GM23338 (cell line): ENCODE measurements at regions not wholly inside any gene's neighbourhood (a gene's known extent, or its start where the extent isn't known, plus 50 kb on each side); places are given as distances from the start of the nearest gene placed in this dataset.
A peak's percentile ranks its signal among the peaks of the same experiment; 100 is the strongest.

Experiments
- ATAC-seq: fragments of 200-7000 bp; cut with Tn5 transposase; 3 replicates; pipeline ENCODE4 v1.9.1; 2020
- DNase-seq: peaks from one replicate; pipeline ENCODE4 v3.0.0-alpha.2; 2015; ENCODE audit warnings: low spot score
- H2AFZ ChIP-seq: fragments of 200-600 bp; sonication (generic); 2 replicates; pipeline ENCODE4 v1.8.0; 2016; ENCODE audit warnings: antibody characterized with exemption, mild to moderate bottlenecking, moderate library complexity
- H3F3A ChIP-seq: fragments of 200-600 bp; sonication (generic); replicated peaks from 2 replicates; pipeline ENCODE4 v1.8.0; 2017; ENCODE audit warnings: antibody characterized with exemption, mixed run types, low read depth
- H3K27ac ChIP-seq: fragments of 200-600 bp; sonication (generic); 2 replicates; pipeline ENCODE4 v1.6.1; 2016; ENCODE audit warnings: low read depth
- H3K27me3 ChIP-seq: fragments of 200-600 bp; sonication (generic); 2 replicates; pipeline ENCODE4 v1.8.0; 2016; ENCODE audit warnings: mild to moderate bottlenecking, mixed run types, moderate library complexity; ENCODE audit not compliant: insufficient read depth
- H3K36me3 ChIP-seq: fragments of 200-600 bp; sonication (generic); 2 replicates; pipeline ENCODE4 v1.8.0; 2016; ENCODE audit warnings: mild to moderate bottlenecking; ENCODE audit not compliant: insufficient read depth
- H3K4me1 ChIP-seq: fragments of 200-600 bp; sonication (generic); 2 replicates; pipeline ENCODE4 v1.8.0; 2016; ENCODE audit warnings: mild to moderate bottlenecking, moderate library complexity; ENCODE audit not compliant: insufficient read depth
- H3K4me2 ChIP-seq: fragments of 200-600 bp; sonication (generic); 2 replicates; pipeline ENCODE4 v1.7.1; 2017; ENCODE audit warnings: mixed run types
- H3K4me3 ChIP-seq: fragments of 200-600 bp; sonication (generic); 2 replicates; pipeline ENCODE4 v1.6.1; 2016; ENCODE audit warnings: mixed run types
- H3K79me2 ChIP-seq: fragments of 200-600 bp; sonication (generic); replicated peaks from 2 replicates; pipeline ENCODE4 v1.8.0; 2017; ENCODE audit warnings: mild to moderate bottlenecking; ENCODE audit not compliant: insufficient read depth
- H3K9me2 ChIP-seq: fragments of 200-600 bp; sonication (generic); 2 replicates; pipeline ENCODE4 v1.8.0; 2017; ENCODE audit not compliant: insufficient read depth
- H4K20me1 ChIP-seq: fragments of 200-600 bp; sonication (generic); replicated peaks from 2 replicates; pipeline ENCODE4 v1.8.0; 2017; ENCODE audit warnings: mild to moderate bottlenecking; ENCODE audit not compliant: insufficient read depth
- H3K27ac Mint-ChIP-seq: 2 replicates; pipeline ENCODE4 v1.8.0; 2020; ENCODE audit warnings: inconsistent platforms, mild to moderate bottlenecking, moderate library complexity, mixed read lengths
- H3K27me3 Mint-ChIP-seq: 3 replicates; pipeline ENCODE4 v1.8.0; 2022; ENCODE audit warnings: low read depth, mild to moderate bottlenecking, moderate library complexity, mixed read lengths, inconsistent platforms; ENCODE audit not compliant: insufficient read depth, poor library complexity
- H3K36me3 Mint-ChIP-seq: 3 replicates; pipeline ENCODE4 v1.8.0; 2021; ENCODE audit warnings: low read depth, mild to moderate bottlenecking, inconsistent platforms, moderate library complexity, mixed read lengths
- H3K4me1 Mint-ChIP-seq: 3 replicates; pipeline ENCODE4 v1.8.0; 2020; ENCODE audit warnings: mild to moderate bottlenecking, inconsistent platforms, mixed read lengths
- H3K4me3 Mint-ChIP-seq: 3 replicates; pipeline ENCODE4 v1.8.0; 2021; ENCODE audit warnings: moderate library complexity, mild to moderate bottlenecking, inconsistent platforms, mixed read lengths
- H3K9me3 Mint-ChIP-seq: 3 replicates; pipeline ENCODE4 v1.8.0; 2020; ENCODE audit warnings: moderate library complexity, mild to moderate bottlenecking, inconsistent platforms, mixed read lengths
- CREB1 ChIP-seq: fragments of 250-450 bp; sonication (Bioruptor Pico); IDR thresholded peaks from 2 replicates; pipeline ENCODE4 v1.5.0; 2020; ENCODE audit warnings: low read depth, mild to moderate bottlenecking, moderate library complexity
- EZH2 ChIP-seq: fragments of 200-600 bp; sonication (generic); IDR thresholded peaks from one replicate; pipeline ENCODE4 v1.8.0; 2017; ENCODE audit warnings: antibody characterized with exemption, mild to moderate bottlenecking, low read depth; ENCODE audit not compliant: unreplicated experiment
- EZH2phosphoT487 ChIP-seq: fragments of 200-600 bp; sonication (generic); IDR thresholded peaks from one replicate; pipeline ENCODE4 v1.8.1; 2018; ENCODE audit warnings: antibody characterized with exemption; ENCODE audit not compliant: unreplicated experiment
- JUNB ChIP-seq: IDR thresholded peaks from one replicate; pipeline ENCODE4 v1.6.1; 2016; ENCODE audit warnings: antibody characterized with exemption; ENCODE audit not compliant: unreplicated experiment
- NANOG ChIP-seq: IDR thresholded peaks from 2 replicates; pipeline ENCODE4 v1.6.1; 2016; ENCODE audit warnings: antibody characterized with exemption, borderline replicate concordance
- POLR2AphosphoS5 ChIP-seq: IDR thresholded peaks from 2 replicates; pipeline ENCODE4 v1.6.1; 2016; ENCODE audit warnings: antibody characterized with exemption, low read depth
- STAT1 ChIP-seq: IDR thresholded peaks from one replicate; pipeline ENCODE4 v1.6.1; 2016; ENCODE audit warnings: antibody characterized with exemption; ENCODE audit not compliant: unreplicated experiment
- ZNF114 ChIP-seq: fragments of 250-450 bp; sonication (Bioruptor Pico); IDR thresholded peaks from 2 replicates; pipeline ENCODE4 v1.5.0; 2020; ENCODE audit warnings: mild to moderate bottlenecking, moderate library complexity
- ZNF331 ChIP-seq: fragments of 250-450 bp; sonication (Bioruptor Pico); IDR thresholded peaks from 2 replicates; pipeline ENCODE4 v1.5.0; 2020; ENCODE audit warnings: low read depth, mild to moderate bottlenecking, moderate library complexity
- TF ChIP-seq, protein P1 (sequence below): IDR thresholded peaks from 2 replicates; pipeline ENCODE4 v1.6.1; 2016; ENCODE audit warnings: antibody characterized with exemption
- TF ChIP-seq, protein P2 (sequence below): fragments of 250-450 bp; sonication (Bioruptor Pico); IDR thresholded peaks from 2 replicates; pipeline ENCODE4 v1.5.0; 2020; ENCODE audit warnings: mild to moderate bottlenecking, moderate library complexity

DNA sequence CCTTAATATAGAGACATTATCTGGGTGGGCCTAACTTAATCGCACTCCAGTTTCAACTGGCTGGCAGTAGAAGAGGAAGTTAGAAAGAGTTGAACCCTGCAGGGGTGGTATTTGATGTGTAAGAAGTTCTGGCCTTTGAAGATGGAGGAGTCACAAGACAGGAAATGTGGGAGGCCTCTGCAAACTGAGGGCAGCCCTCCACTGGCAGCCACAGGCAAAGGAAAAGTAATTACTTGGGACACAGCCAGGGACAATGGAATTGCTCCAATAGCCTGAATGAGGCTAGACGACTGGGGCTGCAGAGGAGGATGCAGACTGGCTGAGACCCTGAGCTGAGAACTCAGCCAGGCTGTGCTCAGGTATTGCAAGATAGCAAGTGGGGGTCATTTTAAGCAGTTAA lies 703.3 kb upstream of the ARGLU1 start:
- Histone ChIP-seq H4K20me1 (no peaks in the 10 kb centered on the region), H3K9me2 (no peaks in the 10 kb centered on the region), H3K27ac (no peak overlapping the region), H2AFZ (no peak overlapping the region), H3K36me3 (no peaks in the 10 kb centered on the region), H3F3A (no peaks in the 10 kb centered on the region), H3K4me3 (no peak overlapping the region), H3K79me2 (no peaks in the 10 kb centered on the region), H3K27me3 (no peaks in the 10 kb centered on the region), H3K4me1 (no peaks in the 10 kb centered on the region; the same call in 1 of the 2 replicates), H3K4me2 (peak overlapping the region; percentile 24; the same call in 1 of the 2 replicates)
- no peaks in the 10 kb centered on the region for H3K36me3 Mint-ChIP-seq
- DNase-seq (peak; percentile 81), ATAC-seq (peak; percentile 98)
- H3K4me1 Mint-ChIP-seq: peaks cover 8% of the 10 kb centered on the region
- H3K9me3 Mint-ChIP-seq: no peaks in the 10 kb centered on the region; the same call in 2 of the 3 replicates
- H3K4me3 Mint-ChIP-seq: no peak overlapping the region
- no peaks in the 10 kb centered on the region for H3K27me3 Mint-ChIP-seq
- TF ChIP-seq NANOG (no peak), EZH2 (no peak), ZNF114 (CRISPR knock-in tag) (no peak), ZNF331 (no peak), EZH2phosphoT487 (no peak), CREB1 (CRISPR knock-in tag) (no peak), STAT1 (no peak), POLR2AphosphoS5 (no peak), JUNB (no peak)
- TF ChIP-seq, protein P1, sequence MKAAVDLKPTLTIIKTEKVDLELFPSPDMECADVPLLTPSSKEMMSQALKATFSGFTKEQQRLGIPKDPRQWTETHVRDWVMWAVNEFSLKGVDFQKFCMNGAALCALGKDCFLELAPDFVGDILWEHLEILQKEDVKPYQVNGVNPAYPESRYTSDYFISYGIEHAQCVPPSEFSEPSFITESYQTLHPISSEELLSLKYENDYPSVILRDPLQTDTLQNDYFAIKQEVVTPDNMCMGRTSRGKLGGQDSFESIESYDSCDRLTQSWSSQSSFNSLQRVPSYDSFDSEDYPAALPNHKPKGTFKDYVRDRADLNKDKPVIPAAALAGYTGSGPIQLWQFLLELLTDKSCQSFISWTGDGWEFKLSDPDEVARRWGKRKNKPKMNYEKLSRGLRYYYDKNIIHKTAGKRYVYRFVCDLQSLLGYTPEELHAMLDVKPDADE: 0 out of 2 replicates have a peak, but pooled peaks have one; percentile 28
- TF ChIP-seq, protein P2, sequence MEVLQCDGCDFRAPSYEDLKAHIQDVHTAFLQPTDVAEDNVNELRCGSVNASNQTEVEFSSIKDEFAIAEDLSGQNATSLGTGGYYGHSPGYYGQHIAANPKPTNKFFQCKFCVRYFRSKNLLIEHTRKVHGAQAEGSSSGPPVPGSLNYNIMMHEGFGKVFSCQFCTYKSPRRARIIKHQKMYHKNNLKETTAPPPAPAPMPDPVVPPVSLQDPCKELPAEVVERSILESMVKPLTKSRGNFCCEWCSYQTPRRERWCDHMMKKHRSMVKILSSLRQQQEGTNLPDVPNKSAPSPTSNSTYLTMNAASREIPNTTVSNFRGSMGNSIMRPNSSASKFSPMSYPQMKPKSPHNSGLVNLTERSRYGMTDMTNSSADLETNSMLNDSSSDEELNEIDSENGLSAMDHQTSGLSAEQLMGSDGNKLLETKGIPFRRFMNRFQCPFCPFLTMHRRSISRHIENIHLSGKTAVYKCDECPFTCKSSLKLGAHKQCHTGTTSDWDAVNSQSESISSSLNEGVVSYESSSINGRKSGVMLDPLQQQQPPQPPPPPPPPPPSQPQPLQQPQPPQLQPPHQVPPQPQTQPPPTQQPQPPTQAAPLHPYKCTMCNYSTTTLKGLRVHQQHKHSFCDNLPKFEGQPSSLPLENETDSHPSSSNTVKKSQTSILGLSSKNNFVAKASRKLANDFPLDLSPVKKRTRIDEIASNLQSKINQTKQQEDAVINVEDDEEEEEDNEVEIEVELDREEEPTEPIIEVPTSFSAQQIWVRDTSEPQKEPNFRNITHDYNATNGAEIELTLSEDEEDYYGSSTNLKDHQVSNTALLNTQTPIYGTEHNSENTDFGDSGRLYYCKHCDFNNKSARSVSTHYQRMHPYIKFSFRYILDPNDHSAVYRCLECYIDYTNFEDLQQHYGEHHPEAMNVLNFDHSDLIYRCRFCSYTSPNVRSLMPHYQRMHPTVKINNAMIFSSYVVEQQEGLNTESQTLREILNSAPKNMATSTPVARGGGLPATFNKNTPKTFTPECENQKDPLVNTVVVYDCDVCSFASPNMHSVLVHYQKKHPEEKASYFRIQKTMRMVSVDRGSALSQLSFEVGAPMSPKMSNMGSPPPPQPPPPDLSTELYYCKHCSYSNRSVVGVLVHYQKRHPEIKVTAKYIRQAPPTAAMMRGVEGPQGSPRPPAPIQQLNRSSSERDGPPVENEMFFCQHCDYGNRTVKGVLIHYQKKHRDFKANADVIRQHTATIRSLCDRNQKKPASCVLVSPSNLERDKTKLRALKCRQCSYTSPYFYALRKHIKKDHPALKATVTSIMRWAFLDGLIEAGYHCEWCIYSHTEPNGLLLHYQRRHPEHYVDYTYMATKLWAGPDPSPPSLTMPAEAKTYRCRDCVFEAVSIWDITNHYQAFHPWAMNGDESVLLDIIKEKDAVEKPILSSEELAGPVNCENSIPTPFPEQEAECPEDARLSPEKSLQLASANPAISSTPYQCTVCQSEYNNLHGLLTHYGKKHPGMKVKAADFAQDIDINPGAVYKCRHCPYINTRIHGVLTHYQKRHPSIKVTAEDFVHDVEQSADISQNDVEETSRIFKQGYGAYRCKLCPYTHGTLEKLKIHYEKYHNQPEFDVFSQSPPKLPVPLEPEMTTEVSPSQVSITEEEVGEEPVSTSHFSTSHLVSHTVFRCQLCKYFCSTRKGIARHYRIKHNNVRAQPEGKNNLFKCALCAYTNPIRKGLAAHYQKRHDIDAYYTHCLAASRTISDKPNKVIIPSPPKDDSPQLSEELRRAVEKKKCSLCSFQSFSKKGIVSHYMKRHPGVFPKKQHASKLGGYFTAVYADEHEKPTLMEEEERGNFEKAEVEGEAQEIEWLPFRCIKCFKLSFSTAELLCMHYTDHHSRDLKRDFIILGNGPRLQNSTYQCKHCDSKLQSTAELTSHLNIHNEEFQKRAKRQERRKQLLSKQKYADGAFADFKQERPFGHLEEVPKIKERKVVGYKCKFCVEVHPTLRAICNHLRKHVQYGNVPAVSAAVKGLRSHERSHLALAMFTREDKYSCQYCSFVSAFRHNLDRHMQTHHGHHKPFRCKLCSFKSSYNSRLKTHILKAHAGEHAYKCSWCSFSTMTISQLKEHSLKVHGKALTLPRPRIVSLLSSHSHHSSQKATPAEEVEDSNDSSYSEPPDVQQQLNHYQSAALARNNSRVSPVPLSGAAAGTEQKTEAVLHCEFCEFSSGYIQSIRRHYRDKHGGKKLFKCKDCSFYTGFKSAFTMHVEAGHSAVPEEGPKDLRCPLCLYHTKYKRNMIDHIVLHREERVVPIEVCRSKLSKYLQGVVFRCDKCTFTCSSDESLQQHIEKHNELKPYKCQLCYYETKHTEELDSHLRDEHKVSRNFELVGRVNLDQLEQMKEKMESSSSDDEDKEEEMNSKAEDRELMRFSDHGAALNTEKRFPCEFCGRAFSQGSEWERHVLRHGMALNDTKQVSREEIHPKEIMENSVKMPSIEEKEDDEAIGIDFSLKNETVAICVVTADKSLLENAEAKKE (CRISPR knock-in tag): peak; percentile 66
- peak overlapping the region; percentile 14; the same call in 1 of the 2 replicates for H3K27ac Mint-ChIP-seq
